ENCODE measurements at regions not wholly inside any gene's neighbourhood (a gene's known extent, or its start where the extent isn't known, plus 50 kb on each side); places are given as distances from the start of the nearest gene placed in this dataset.

DNA sequence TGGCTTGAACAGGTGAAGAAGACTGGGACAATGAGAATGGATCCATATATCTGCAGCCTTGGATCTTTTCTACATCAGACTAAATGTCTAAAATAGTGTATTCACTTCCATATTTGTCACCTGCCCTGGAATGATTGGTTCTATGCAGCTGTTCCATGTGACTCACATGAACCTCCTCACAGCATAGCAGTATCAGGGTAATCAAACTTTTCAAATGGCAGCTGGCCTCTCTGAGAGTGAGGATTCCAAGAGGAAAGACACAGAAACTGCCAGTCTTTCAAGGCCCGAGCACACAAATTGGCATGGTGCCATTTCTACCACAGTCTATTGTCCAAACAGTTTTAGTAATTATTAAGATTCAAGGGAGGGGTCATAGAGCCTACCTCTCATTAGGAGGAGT is 859.3 kb downstream of the BCL11A start:
- H3K4me1 Mint-ChIP-seq (ENCODE audit: unreplicated experiment): no peaks in the 10 kb centered on the region
- no peak for DNase-seq (ENCODE audit: low spot score)
- H3K9me3 Mint-ChIP-seq (ENCODE audit: unreplicated experiment): no peaks in the 10 kb centered on the region
- TF ChIP-seq, protein P1, sequence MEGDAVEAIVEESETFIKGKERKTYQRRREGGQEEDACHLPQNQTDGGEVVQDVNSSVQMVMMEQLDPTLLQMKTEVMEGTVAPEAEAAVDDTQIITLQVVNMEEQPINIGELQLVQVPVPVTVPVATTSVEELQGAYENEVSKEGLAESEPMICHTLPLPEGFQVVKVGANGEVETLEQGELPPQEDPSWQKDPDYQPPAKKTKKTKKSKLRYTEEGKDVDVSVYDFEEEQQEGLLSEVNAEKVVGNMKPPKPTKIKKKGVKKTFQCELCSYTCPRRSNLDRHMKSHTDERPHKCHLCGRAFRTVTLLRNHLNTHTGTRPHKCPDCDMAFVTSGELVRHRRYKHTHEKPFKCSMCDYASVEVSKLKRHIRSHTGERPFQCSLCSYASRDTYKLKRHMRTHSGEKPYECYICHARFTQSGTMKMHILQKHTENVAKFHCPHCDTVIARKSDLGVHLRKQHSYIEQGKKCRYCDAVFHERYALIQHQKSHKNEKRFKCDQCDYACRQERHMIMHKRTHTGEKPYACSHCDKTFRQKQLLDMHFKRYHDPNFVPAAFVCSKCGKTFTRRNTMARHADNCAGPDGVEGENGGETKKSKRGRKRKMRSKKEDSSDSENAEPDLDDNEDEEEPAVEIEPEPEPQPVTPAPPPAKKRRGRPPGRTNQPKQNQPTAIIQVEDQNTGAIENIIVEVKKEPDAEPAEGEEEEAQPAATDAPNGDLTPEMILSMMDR (IDR thresholded peaks at IDR 0.05; ENCODE audit: unreplicated experiment): no peak
- no peaks in the 10 kb centered on the region for H3K36me3 Mint-ChIP-seq (ENCODE audit: low read depth, unreplicated experiment)
- no peak overlapping the region for H3K27ac Mint-ChIP-seq (ENCODE audit: unreplicated experiment)
- H3K27me3 Mint-ChIP-seq (ENCODE audit: unreplicated experiment): no peaks in the 10 kb centered on the region
- no peak overlapping the region for H3K4me3 Mint-ChIP-seq (ENCODE audit: unreplicated experiment)

DNA sequence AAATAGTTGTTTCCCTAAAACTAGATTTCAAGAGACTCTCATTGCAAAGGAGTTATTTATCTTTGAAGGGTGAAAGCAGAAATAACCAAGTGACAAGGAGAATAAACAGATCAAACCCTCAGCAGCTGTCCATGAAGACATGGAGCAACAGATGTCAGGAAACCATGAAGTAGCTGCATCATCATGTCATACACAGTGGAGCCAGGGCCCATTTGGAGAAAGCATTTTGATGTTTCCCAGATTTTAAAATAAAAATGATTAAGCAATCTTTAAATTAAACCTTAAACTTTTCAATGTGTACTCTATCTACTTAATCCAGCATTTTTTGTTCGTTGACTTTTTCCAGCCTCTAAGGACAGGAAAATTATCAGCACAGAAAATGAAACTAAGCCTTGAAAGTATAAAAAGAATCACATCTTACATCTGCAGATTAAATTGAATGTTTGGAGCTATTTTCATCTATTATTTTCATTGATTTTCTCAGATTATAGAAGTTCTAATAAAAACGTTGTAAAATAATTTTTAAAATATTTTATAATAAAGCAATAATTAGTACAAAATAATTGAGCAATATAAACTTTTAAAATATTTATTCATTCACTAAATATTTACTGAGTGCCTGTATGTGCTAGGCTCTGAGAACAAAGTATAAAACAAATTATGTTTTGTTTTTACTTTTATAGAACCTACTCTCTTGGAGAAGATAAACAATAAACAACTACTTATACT is 860.1 kb downstream of the BCL11A start:
- no peak overlapping the region for H3K27ac Mint-ChIP-seq (ENCODE audit: unreplicated experiment)
- no peaks in the 10 kb centered on the region for H3K4me1 Mint-ChIP-seq (ENCODE audit: unreplicated experiment)
- no peaks in the 10 kb centered on the region for H3K36me3 Mint-ChIP-seq (ENCODE audit: low read depth, unreplicated experiment)
- no peak for DNase-seq (ENCODE audit: low spot score)
- TF ChIP-seq, protein P1 (IDR thresholded peaks at IDR 0.05; ENCODE audit: unreplicated experiment): no peak
- no peaks in the 10 kb centered on the region for H3K9me3 Mint-ChIP-seq (ENCODE audit: unreplicated experiment)
- H3K4me3 Mint-ChIP-seq (ENCODE audit: unreplicated experiment): no peak overlapping the region
- no peaks in the 10 kb centered on the region for H3K27me3 Mint-ChIP-seq (ENCODE audit: unreplicated experiment)

DNA sequence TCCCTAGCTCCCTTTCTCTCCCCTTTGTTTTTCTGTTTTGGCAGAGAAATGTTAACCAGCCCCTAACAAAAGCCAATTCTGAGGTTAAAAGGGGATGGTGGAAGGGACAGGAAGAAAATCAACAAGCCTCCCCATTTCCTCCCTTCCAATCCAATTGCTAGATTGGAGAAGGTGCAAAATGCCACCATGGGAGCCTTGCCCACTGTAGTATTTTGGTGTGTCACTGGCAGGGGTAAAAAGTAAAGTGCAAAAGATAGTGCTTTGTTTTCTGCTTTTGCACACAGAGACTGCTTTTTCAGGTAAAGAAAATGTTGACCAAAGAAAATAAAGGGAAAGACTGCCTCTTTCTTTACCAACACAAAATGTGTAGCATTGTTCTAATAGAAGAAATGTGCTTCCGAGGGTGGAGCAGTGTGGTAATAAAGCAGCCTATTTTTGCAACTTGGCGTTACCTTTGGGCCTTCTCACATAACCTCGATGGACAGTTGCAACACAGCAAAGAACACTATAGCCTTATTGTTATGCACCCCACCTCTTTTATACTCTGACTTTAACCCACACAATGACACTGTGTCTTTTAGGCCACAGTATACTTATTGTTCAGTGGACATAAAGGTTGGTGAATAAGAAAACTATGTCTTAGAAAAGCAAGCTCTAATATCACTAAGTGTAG is 861.8 kb downstream of the BCL11A start:
- DNase-seq (ENCODE audit: low spot score): no peak
- no peak overlapping the region for H3K4me3 Mint-ChIP-seq (ENCODE audit: unreplicated experiment)
- TF ChIP-seq, protein P1 (IDR thresholded peaks at IDR 0.05; ENCODE audit: unreplicated experiment): no peak
- H3K9me3 Mint-ChIP-seq (ENCODE audit: unreplicated experiment): no peaks in the 10 kb centered on the region
- H3K4me1 Mint-ChIP-seq (ENCODE audit: unreplicated experiment): no peaks in the 10 kb centered on the region
- H3K27ac Mint-ChIP-seq (ENCODE audit: unreplicated experiment): no peak overlapping the region
- H3K36me3 Mint-ChIP-seq (ENCODE audit: low read depth, unreplicated experiment): no peaks in the 10 kb centered on the region
- no peaks in the 10 kb centered on the region for H3K27me3 Mint-ChIP-seq (ENCODE audit: unreplicated experiment)

GRCh38 chr2:59690849-59691248 is 862.6 kb downstream of the BCL11A start:
- TF ChIP-seq, protein P1 (IDR thresholded peaks at IDR 0.05; ENCODE audit: unreplicated experiment): no peak
- Mint-ChIP-seq H3K36me3 (ENCODE audit: low read depth, unreplicated experiment) (no peaks in the 10 kb centered on the region), H3K9me3 (ENCODE audit: unreplicated experiment) (no peaks in the 10 kb centered on the region), H3K4me3 (ENCODE audit: unreplicated experiment) (no peak overlapping the region), H3K27me3 (ENCODE audit: unreplicated experiment) (no peaks in the 10 kb centered on the region), H3K27ac (ENCODE audit: unreplicated experiment) (no peak overlapping the region), H3K4me1 (ENCODE audit: unreplicated experiment) (no peaks in the 10 kb centered on the region)
- no peak for DNase-seq (ENCODE audit: low spot score)

GRCh38 chr2:59684771-59685166 is 868.7 kb downstream of the BCL11A start:
- Mint-ChIP-seq H3K4me1 (ENCODE audit: unreplicated experiment) (no peaks in the 10 kb centered on the region), H3K4me3 (ENCODE audit: unreplicated experiment) (no peak overlapping the region), H3K27ac (ENCODE audit: unreplicated experiment) (no peak overlapping the region), H3K27me3 (ENCODE audit: unreplicated experiment) (no peaks in the 10 kb centered on the region), H3K36me3 (ENCODE audit: low read depth, unreplicated experiment) (no peaks in the 10 kb centered on the region), H3K9me3 (ENCODE audit: unreplicated experiment) (no peaks in the 10 kb centered on the region)
- TF ChIP-seq, protein P1 (IDR thresholded peaks at IDR 0.05; ENCODE audit: unreplicated experiment): no peak
- DNase-seq (ENCODE audit: low spot score): no peak
